ENCODE measurements at regions not wholly inside any gene's neighbourhood (a gene's known extent, or its start where the extent isn't known, plus 50 kb on each side); places are given as distances from the start of the nearest gene placed in this dataset.
"Not testable (repeated sequence)": the region's sequence is repeated elsewhere in the genome, so short reads cannot be mapped to it uniquely, and the experiment has no call there.

DNA sequence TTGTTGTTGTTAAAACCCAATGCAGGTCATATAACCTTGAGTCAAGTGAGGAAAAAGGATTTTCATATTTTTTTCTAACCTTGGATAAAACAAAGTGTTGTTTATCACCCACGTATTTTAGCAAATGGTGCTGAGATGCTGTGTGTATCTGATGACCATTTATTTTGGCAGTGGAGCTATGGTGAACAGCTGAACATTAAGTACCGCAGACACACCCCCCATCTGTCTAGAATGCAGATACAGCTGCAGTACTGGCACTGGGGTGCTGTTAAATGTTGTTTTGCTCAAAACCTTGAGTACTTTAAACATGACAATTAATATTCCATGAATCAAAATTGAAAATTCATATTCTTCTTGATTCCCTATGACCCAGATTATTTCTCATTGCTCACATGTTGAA is 773.3 kb upstream of the SLC39A10 start:
- WGBS, 3 donors, result 53 to 68% (median 57%) methylated on average over 2 of the region's 2 CpGs
- H3K9me3 ChIP-seq (ENCODE audit: control insufficient read depth in 2 of 2, insufficient read depth in 1 of 2, low read depth in 1 of 2, low read length in 1 of 2), result no peaks in the 10 kb centered on the region

DNA sequence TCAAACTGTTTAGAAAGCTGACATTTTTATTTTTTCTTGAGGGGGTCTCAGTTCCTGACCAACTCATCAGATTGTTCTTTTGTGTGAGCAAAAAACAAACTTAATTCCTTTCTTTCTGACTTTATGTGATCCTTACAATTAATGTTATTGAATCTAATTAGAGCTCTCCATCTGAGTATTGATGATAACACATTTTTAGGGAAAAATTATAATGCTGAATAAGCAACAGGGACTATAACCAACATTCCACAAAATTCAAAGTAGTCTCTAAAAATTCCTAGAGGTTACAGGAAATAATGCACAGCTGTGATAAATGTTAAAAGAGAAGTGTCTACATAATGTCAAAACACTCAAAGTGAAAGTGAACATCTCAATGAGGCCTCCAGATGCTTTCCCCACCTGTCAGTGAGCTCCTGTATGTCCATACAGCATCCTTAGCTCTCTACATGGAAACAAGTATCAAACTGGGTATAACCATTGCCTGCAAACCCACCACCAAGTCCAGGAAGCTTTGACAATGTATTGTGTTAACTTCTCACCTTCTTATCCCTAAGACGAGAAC is 786.0 kb upstream of the SLC39A10 start:
- H3K9me3 ChIP-seq (ENCODE audit: control insufficient read depth in 2 of 2, insufficient read depth in 1 of 2, low read depth in 1 of 2, low read length in 1 of 2), result no peaks in the 10 kb centered on the region
- no peak overlapping the region for H3K27ac ChIP-seq (ENCODE audit: low read depth in 1 of 3, low read length in 2 of 3)
- H3K4me1 ChIP-seq (ENCODE audit: control insufficient read depth in 3 of 3, insufficient read depth in 2 of 3, low read depth in 1 of 3, low read length in 2 of 3), result no peaks in the 10 kb centered on the region
- H3K4me3 ChIP-seq (ENCODE audit: low read depth in 1 of 3, low read length in 3 of 3), result no peak overlapping the region
- 87 to 100% (median 89%) methylated on average over 1 of the region's 1 CpG for WGBS, 3 donors
- DNase-seq (no peak), FAIRE-seq (no peak)
- no peaks in the 10 kb centered on the region for H3K27me3 ChIP-seq (ENCODE audit: control insufficient read depth in 3 of 3, insufficient read depth in 3 of 3, low read length in 3 of 3)
- no peaks in the 10 kb centered on the region for H3K36me3 ChIP-seq (ENCODE audit: control insufficient read depth in 3 of 3, insufficient read depth in 2 of 3, low read depth in 1 of 3, low read length in 3 of 3)

More for the DNA sequence above, 773.3 kb upstream of the SLC39A10 start:
- DNase-seq (no peak), FAIRE-seq (no peak)
- Histone ChIP-seq H3K4me3 (ENCODE audit: low read depth in 1 of 3, low read length in 3 of 3) (no peak overlapping the region), H3K4me1 (ENCODE audit: control insufficient read depth in 3 of 3, insufficient read depth in 2 of 3, low read depth in 1 of 3, low read length in 2 of 3) (no peaks in the 10 kb centered on the region), H3K27ac (ENCODE audit: low read depth in 1 of 3, low read length in 2 of 3) (no peak overlapping the region), H3K27me3 (ENCODE audit: control insufficient read depth in 3 of 3, insufficient read depth in 3 of 3, low read length in 3 of 3) (no peaks in the 10 kb centered on the region), H3K36me3 (ENCODE audit: control insufficient read depth in 3 of 3, insufficient read depth in 2 of 3, low read depth in 1 of 3, low read length in 3 of 3) (no peaks in the 10 kb centered on the region)

DNA sequence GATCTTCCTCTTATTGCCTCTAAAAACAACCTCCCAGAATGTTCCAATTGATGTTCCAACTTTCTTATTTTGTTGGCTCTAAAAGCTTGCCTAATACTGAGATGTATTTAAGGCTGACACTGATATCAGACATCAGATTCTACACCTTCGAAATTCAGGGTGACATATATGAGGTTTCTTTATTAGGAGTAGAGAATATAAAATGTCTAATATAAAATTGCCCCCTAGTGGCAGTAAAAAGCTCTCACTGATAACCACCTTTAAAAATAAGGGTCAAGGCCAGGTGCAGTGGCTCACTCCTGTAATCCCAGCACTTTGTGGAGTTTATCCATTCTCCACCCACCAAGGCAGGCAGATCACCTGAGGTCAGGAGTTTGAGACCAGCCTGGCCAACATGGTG is 789.7 kb upstream of the SLC39A10 start:
- no peaks in the 10 kb centered on the region for H3K4me1 ChIP-seq (ENCODE audit: control insufficient read depth in 3 of 3, insufficient read depth in 2 of 3, low read depth in 1 of 3, low read length in 2 of 3)
- no peak overlapping the region for H3K4me3 ChIP-seq (ENCODE audit: low read depth in 1 of 3, low read length in 3 of 3)
- 26 to 63% (median 43%) methylated on average over 1 of the region's 1 CpG for WGBS, 3 donors
- DNase-seq (peak in 1 of 2 donors; percentile 2), FAIRE-seq (no peak)
- no peaks in the 10 kb centered on the region for H3K27me3 ChIP-seq (ENCODE audit: control insufficient read depth in 3 of 3, insufficient read depth in 3 of 3, low read length in 3 of 3)
- H3K36me3 ChIP-seq (ENCODE audit: control insufficient read depth in 3 of 3, insufficient read depth in 2 of 3, low read depth in 1 of 3, low read length in 3 of 3), result no peaks in the 10 kb centered on the region
- H3K9me3 ChIP-seq (ENCODE audit: control insufficient read depth in 2 of 2, insufficient read depth in 1 of 2, low read depth in 1 of 2, low read length in 1 of 2), result no peaks in the 10 kb centered on the region
- H3K27ac ChIP-seq (ENCODE audit: low read depth in 1 of 3, low read length in 2 of 3), result no peak overlapping the region

DNA sequence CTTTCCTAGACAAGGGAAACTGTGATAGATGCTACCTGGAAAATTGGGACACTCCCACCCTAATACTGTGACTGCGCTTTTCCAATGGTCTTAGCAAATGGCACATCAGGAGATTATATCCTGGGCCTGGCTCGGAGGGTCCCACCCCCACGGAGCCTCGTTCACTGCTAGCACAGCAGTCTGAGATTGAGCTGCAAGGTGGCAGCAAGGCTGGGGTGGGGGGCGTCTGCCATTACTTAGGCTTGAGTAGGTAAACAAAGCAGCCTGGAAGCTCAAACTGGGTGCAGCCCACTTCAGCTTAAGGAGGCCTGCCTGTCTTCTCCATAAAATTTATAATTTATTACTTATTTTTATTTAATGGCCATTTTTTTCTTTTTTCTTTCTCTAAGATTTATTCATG is 802.1 kb upstream of the SLC39A10 start:
- H3K4me1 ChIP-seq (ENCODE audit: control insufficient read depth in 3 of 3, insufficient read depth in 2 of 3, low read depth in 1 of 3, low read length in 2 of 3), result no peaks in the 10 kb centered on the region
- no peaks in the 10 kb centered on the region for H3K9me3 ChIP-seq (ENCODE audit: control insufficient read depth in 2 of 2, insufficient read depth in 1 of 2, low read depth in 1 of 2, low read length in 1 of 2)
- FAIRE-seq, result no peak
- no peaks in the 10 kb centered on the region for H3K27me3 ChIP-seq (ENCODE audit: control insufficient read depth in 3 of 3, insufficient read depth in 3 of 3, low read length in 3 of 3)
- DNase-seq, result no peak
- no peak overlapping the region for H3K4me3 ChIP-seq (ENCODE audit: low read depth in 1 of 3, low read length in 3 of 3)
- no peaks in the 10 kb centered on the region for H3K36me3 ChIP-seq (ENCODE audit: control insufficient read depth in 3 of 3, insufficient read depth in 2 of 3, low read depth in 1 of 3, low read length in 3 of 3)
- H3K27ac ChIP-seq (ENCODE audit: low read depth in 1 of 3, low read length in 2 of 3), result no peak overlapping the region
- WGBS, 3 donors, result 63 to 80% (median 73%) methylated on average over 5 of the region's 5 CpGs

DNA sequence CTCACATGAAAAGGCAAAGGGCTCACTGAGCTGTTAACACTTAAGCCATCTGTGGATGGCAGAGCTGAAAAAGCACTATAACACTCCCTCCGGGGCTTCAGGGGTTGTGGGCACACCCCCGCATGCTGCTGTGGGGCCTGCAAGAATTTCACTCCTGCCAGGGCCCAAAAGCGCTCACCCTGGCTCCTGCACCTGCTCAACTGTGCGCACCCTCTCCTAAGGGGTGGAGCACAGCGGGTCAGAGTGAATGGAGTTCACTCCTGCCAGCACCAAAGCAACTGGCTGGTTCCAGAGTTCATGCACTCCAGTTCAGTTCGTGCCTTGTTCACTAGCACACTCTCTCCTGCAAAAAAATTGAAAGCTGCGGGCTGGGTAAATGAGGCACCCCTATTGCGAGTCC is 814.2 kb upstream of the SLC39A10 start:
- DNase-seq (no peak), FAIRE-seq (no peak)
- no peak overlapping the region for H3K27ac ChIP-seq (ENCODE audit: low read depth in 1 of 3, low read length in 2 of 3)
- H3K36me3 ChIP-seq (ENCODE audit: control insufficient read depth in 3 of 3, insufficient read depth in 2 of 3, low read depth in 1 of 3, low read length in 3 of 3), result no peaks in the 10 kb centered on the region
- WGBS, 3 donors, result 77 to 81% (median 79%) methylated on average over 8 of the region's 8 CpGs
- no peaks in the 10 kb centered on the region for H3K27me3 ChIP-seq (ENCODE audit: control insufficient read depth in 3 of 3, insufficient read depth in 3 of 3, low read length in 3 of 3)
- no peak overlapping the region for H3K4me3 ChIP-seq (ENCODE audit: low read depth in 1 of 3, low read length in 3 of 3)
- peaks cover 0 to 3% of the 10 kb centered on the region in 2 donors for H3K9me3 ChIP-seq (ENCODE audit: control insufficient read depth in 2 of 2, insufficient read depth in 1 of 2, low read depth in 1 of 2, low read length in 1 of 2)
- no peaks in the 10 kb centered on the region for H3K4me1 ChIP-seq (ENCODE audit: control insufficient read depth in 3 of 3, insufficient read depth in 2 of 3, low read depth in 1 of 3, low read length in 2 of 3)

DNA sequence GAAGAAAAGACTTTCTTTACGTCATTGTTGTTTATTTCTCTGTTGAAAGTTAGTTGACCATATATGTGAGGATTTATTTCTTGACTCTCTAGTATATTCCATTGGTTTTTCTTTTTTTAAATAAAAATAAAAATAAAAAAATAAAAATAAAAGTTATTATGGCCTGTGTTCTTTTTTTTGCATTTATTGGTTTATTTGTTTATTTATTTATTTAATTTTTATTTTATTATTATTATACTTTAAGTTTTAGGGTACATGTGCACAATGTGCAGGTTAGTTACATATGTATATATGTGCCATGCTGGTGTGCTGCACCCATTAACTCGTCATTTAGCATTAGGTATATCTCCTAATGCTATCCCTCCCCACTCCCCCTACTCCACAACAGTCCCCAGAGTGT is 822.7 kb upstream of the SLC39A10 start:
- not testable (repeated sequence) for H3K27ac ChIP-seq (ENCODE audit: low read depth in 1 of 3, low read length in 2 of 3); H3K4me3 ChIP-seq (ENCODE audit: low read depth in 1 of 3, low read length in 3 of 3); DNase-seq; H3K36me3 ChIP-seq (ENCODE audit: control insufficient read depth in 3 of 3, insufficient read depth in 2 of 3, low read depth in 1 of 3, low read length in 3 of 3); H3K27me3 ChIP-seq (ENCODE audit: control insufficient read depth in 3 of 3, insufficient read depth in 3 of 3, low read length in 3 of 3); H3K4me1 ChIP-seq (ENCODE audit: control insufficient read depth in 3 of 3, insufficient read depth in 2 of 3, low read depth in 1 of 3, low read length in 2 of 3); H3K9me3 ChIP-seq (ENCODE audit: control insufficient read depth in 2 of 2, insufficient read depth in 1 of 2, low read depth in 1 of 2, low read length in 1 of 2); FAIRE-seq
- 59 to 68% (median 64%) methylated on average over 2 of the region's 2 CpGs for WGBS, 3 donors

DNA sequence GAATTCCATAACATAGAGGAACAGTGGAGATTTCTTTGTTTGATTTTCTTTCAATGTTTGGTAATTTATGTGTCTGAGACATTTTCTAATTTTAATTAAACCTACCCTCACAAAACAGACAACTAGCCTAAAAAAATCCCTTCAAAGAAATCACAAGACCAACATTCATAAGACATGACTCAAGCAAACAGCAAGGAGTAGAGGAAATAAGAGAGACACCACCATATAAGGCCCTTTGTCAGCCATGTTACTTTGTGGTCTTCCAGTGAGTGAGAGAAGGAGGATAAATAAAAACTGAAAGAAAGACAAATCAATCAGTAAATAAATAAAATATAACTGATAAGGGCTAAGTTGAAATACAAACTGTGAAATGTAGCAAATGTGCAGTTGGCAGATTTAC is 830.8 kb upstream of the SLC39A10 start:
- Histone ChIP-seq H3K4me3 (ENCODE audit: low read depth in 1 of 3, low read length in 3 of 3) (no peak overlapping the region), H3K4me1 (ENCODE audit: control insufficient read depth in 3 of 3, insufficient read depth in 2 of 3, low read depth in 1 of 3, low read length in 2 of 3) (no peaks in the 10 kb centered on the region), H3K36me3 (ENCODE audit: control insufficient read depth in 3 of 3, insufficient read depth in 2 of 3, low read depth in 1 of 3, low read length in 3 of 3) (no peaks in the 10 kb centered on the region), H3K9me3 (ENCODE audit: control insufficient read depth in 2 of 2, insufficient read depth in 1 of 2, low read depth in 1 of 2, low read length in 1 of 2) (no peaks in the 10 kb centered on the region), H3K27ac (ENCODE audit: low read depth in 1 of 3, low read length in 2 of 3) (no peak overlapping the region), H3K27me3 (ENCODE audit: control insufficient read depth in 3 of 3, insufficient read depth in 3 of 3, low read length in 3 of 3) (no peaks in the 10 kb centered on the region)
- no peak for FAIRE-seq
- no peak for DNase-seq

DNA sequence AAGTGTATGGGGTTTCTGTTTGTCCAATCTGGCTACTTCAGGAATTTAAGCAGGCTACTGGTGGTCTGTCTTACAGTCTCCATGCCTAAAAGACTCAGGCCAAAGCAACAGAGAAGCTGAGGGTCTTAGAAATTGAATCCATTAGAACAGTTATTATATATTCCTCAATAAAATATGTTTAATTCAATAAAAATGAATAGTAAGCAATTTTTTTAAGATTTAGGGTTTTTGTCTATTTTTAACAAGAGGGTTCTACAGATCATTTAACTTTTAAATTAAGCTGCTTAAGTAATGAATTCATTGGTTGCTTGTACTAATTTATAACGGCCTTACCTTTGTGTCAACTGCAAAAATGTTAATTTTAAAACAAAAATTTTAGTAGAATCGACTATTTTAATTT is 832.6 kb upstream of the SLC39A10 start:
- FAIRE-seq, result no peak
- no peaks in the 10 kb centered on the region for H3K27me3 ChIP-seq (ENCODE audit: control insufficient read depth in 3 of 3, insufficient read depth in 3 of 3, low read length in 3 of 3)
- H3K4me3 ChIP-seq (ENCODE audit: low read depth in 1 of 3, low read length in 3 of 3), result no peak overlapping the region
- 27 to 60% (median 29%) methylated on average over 2 of the region's 2 CpGs for WGBS, 3 donors
- no peaks in the 10 kb centered on the region for H3K9me3 ChIP-seq (ENCODE audit: control insufficient read depth in 2 of 2, insufficient read depth in 1 of 2, low read depth in 1 of 2, low read length in 1 of 2)
- no peaks in the 10 kb centered on the region for H3K36me3 ChIP-seq (ENCODE audit: control insufficient read depth in 3 of 3, insufficient read depth in 2 of 3, low read depth in 1 of 3, low read length in 3 of 3)
- no peaks in the 10 kb centered on the region for H3K4me1 ChIP-seq (ENCODE audit: control insufficient read depth in 3 of 3, insufficient read depth in 2 of 3, low read depth in 1 of 3, low read length in 2 of 3)
- no peak overlapping the region for H3K27ac ChIP-seq (ENCODE audit: low read depth in 1 of 3, low read length in 2 of 3)
- DNase-seq, result no peak

DNA sequence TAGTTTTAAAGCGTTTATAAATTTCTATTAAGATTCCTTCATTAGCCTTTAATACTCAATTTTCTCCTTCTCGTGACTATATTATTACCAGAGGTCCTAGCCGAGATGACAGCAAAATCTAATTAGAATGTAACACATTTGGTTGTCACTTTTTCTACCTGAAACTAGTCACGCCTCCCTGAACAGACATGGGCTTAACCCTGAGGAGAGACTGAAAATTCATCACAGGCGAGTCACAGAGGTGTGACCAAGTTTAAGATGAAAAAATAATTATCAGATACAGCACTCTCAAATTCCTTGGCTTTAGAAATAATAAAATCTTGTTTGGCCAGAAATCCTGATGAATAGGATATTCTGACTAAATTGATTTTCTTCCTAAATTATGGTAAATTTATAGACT is 834.4 kb upstream of the SLC39A10 start:
- no peak overlapping the region for H3K27ac ChIP-seq (ENCODE audit: low read depth in 1 of 3, low read length in 2 of 3)
- no peaks in the 10 kb centered on the region for H3K4me1 ChIP-seq (ENCODE audit: control insufficient read depth in 3 of 3, insufficient read depth in 2 of 3, low read depth in 1 of 3, low read length in 2 of 3)
- FAIRE-seq, result no peak

More for the DNA sequence above, 834.4 kb upstream of the SLC39A10 start:
- Histone ChIP-seq H3K9me3 (ENCODE audit: control insufficient read depth in 2 of 2, insufficient read depth in 1 of 2, low read depth in 1 of 2, low read length in 1 of 2) (no peaks in the 10 kb centered on the region), H3K4me3 (ENCODE audit: low read depth in 1 of 3, low read length in 3 of 3) (no peak overlapping the region), H3K36me3 (ENCODE audit: control insufficient read depth in 3 of 3, insufficient read depth in 2 of 3, low read depth in 1 of 3, low read length in 3 of 3) (no peaks in the 10 kb centered on the region), H3K27me3 (ENCODE audit: control insufficient read depth in 3 of 3, insufficient read depth in 3 of 3, low read length in 3 of 3) (no peaks in the 10 kb centered on the region)
- DNase-seq, result no peak
- WGBS, 3 donors, result 69 to 82% (median 74%) methylated on average over 5 of the region's 5 CpGs

Measured in small intestine (tissue), 7 donors.